ENCODE measurements at regions not wholly inside any gene's neighbourhood (a gene's known extent, or its start where the extent isn't known, plus 50 kb on each side); places are given as distances from the start of the nearest gene placed in this dataset.

DNA sequence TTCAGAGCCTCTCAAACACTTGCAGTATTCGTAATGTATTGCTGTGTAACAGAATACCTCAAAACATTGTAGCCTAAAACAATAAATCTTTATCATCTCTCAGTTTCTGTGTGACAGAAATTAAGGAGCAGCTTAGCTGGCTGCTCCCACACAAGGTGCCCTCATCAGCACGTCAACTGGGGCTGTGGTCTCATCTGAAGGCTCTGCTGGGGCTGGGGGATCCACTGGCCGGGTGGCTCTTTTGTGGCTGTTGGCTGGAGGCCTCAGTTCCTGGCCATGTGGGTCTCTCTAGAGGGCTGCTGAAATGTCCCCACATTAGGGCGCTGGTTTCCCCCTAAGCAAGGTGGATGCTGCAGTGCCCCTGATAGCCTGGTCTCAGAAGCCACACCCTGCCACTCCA, 113.4 kb upstream of the CIBAR2 start:
- no peak overlapping the region for H3K9ac ChIP-seq
- 98% methylated on average over 4 of the region's 4 CpGs for WGBS, 2 experiments (ENCODE audit: low coverage in 1 of 2, low lambda C conversion rate in 2 of 2, missing lambda C conversion rate in 2 of 2)
- no peaks in the 10 kb centered on the region for H3K27me3 ChIP-seq (replicated peaks; ENCODE audit: insufficient read depth)
- H2AFZ ChIP-seq, result no peak overlapping the region
- H3K27ac ChIP-seq, result no peak overlapping the region
- no peaks in the 10 kb centered on the region for H3K9me3 ChIP-seq (ENCODE audit: low read depth)
- H3K36me3 ChIP-seq (ENCODE audit: low read depth), result no peaks in the 10 kb centered on the region
- no peak for DNase-seq
- H3K4me2 ChIP-seq (ENCODE audit: unreplicated experiment), result no peak overlapping the region
- H3K4me1 ChIP-seq (ENCODE audit: insufficient read depth), result peaks cover 16% of the 10 kb centered on the region
- no peaks in the 10 kb centered on the region for H4K20me1 ChIP-seq (ENCODE audit: insufficient read depth)
- in situ Hi-C loops (cut with MboI), result no loop called here
- TF ChIP-seq EZH2phosphoT487 (IDR thresholded peaks at IDR 0.05; ENCODE audit: insufficient read depth, low read depth) (no peak), EZH2 (IDR thresholded peaks at IDR 0.05; ENCODE audit: insufficient read depth, poor library complexity, severe bottlenecking) (no peak)
- H3K79me2 ChIP-seq (ENCODE audit: insufficient read depth), result peaks cover 86% of the 10 kb centered on the region
- peaks cover 7% of the 10 kb centered on the region for H3F3A ChIP-seq (ENCODE audit: insufficient read depth)
- no peaks in the 10 kb centered on the region for H3K9me2 ChIP-seq (ENCODE audit: insufficient read depth)
- no peak overlapping the region for H3K4me3 ChIP-seq

DNA sequence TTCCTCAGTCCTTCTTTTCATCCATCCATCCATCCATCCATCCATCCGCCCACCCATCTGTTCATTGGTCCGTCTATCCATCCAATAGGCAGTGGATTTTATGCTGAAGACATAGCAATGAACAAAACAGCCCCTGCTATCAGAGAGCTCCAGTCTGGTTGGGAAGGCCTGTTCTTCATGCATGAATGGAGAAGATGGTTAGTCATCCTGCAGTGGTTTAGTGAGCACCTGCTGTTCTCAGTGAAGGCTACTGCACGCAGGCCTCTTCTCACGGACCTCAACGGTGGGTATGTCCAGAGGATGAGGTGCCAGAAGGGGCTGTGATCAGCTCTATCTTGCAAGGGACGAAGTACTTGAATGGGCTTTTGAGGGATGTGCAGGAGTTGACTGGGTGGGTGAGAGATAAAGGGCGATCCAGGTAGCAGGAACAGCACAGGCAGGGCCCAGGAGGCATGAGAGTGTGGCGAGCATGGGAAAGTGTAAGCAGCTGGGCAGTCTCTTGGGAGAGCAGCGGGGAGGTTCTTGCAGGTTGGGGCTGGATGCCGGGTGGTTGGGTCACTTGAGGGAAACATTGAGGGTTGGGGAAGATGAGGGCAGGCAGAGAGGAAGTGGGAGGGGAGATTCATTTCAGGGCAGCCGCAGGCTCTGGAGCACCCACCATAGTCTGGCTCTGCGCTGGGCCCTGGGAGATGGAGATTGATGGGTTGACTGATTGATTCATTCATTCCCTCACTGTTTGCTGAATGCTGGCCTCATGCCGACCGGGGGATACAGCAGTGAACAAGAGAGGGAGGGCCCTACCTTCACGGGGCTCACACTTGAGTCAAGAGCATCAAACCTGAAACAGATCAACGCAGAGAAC, 115.0 kb upstream of the CIBAR2 start:
- in situ Hi-C loops (cut with MboI), result no loop called here
- H3K27me3 ChIP-seq (replicated peaks; ENCODE audit: insufficient read depth), result no peaks in the 10 kb centered on the region
- no peak for TF ChIP-seq EZH2 (IDR thresholded peaks at IDR 0.05; ENCODE audit: insufficient read depth, poor library complexity, severe bottlenecking)
- no peak for TF ChIP-seq EZH2phosphoT487 (IDR thresholded peaks at IDR 0.05; ENCODE audit: insufficient read depth, low read depth)
- H3K36me3 ChIP-seq (ENCODE audit: low read depth), result no peaks in the 10 kb centered on the region
- H3K4me3 ChIP-seq, result no peak overlapping the region
- peak overlapping the region; percentile 80 for H3K27ac ChIP-seq
- no peaks in the 10 kb centered on the region for H4K20me1 ChIP-seq (ENCODE audit: insufficient read depth)
- H3K9me3 ChIP-seq (ENCODE audit: low read depth), result no peaks in the 10 kb centered on the region
- H3K9ac ChIP-seq, result peak overlapping the region; percentile 26
- H3K79me2 ChIP-seq (ENCODE audit: insufficient read depth), result peaks cover 87% of the 10 kb centered on the region
- H3K9me2 ChIP-seq (ENCODE audit: insufficient read depth), result no peaks in the 10 kb centered on the region
- 75% methylated on average over 16 of the region's 16 CpGs for WGBS, 2 experiments (ENCODE audit: low coverage in 1 of 2, low lambda C conversion rate in 2 of 2, missing lambda C conversion rate in 2 of 2)
- H3F3A ChIP-seq (ENCODE audit: insufficient read depth), result peaks cover 17% of the 10 kb centered on the region
- no peak for DNase-seq
- no peak overlapping the region for H2AFZ ChIP-seq
- peaks cover 26% of the 10 kb centered on the region for H3K4me1 ChIP-seq (ENCODE audit: insufficient read depth)
- peak overlapping the region; percentile 40 for H3K4me2 ChIP-seq (ENCODE audit: unreplicated experiment)

DNA sequence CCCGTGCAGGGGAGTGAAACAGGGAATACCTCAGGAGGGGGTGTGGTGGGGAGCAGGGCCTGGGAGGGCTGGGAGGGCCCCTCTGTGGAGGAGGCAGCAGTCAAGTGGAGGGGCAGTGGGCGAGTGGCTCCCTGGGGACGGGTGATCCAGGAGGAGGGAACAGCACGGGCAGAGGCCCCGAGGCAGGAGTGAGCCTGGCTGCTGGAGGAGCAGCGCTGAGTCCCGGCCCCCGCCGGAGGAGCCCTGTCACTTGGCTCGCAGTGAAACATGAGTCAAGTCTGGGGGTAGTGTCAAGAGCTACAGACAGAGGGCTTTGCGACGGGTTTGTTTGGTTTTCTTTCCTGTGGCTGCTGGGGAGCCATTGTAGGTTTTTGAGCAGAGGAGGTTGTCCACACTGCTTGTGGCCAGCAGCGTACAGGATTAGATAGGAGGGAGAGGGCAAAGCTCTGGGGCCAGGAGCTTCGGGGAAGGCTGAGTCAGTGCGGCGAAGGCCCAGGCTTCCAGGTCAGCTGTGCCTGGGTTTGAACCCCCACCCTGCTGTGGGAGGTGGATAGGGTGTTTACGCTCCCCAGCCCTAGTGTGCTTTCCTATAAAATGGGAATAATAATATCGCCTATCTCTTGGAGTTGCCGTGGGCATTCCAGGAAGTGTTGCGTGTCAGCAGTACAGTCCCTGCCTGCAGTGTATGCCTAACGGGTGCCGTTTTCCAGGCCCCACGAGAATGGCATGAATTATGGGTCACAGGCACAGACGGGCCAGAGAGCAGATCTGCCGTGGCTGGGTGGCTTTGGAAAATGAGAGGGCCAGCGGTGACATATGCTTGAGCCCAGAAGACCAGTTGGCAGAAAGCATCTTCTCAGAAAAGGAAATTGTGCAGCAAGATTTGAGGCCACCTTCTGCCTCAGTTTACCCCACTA, 115.9 kb upstream of the CIBAR2 start:
- TF ChIP-seq EZH2phosphoT487 (IDR thresholded peaks at IDR 0.05; ENCODE audit: insufficient read depth, low read depth) (no peak), EZH2 (IDR thresholded peaks at IDR 0.05; ENCODE audit: insufficient read depth, poor library complexity, severe bottlenecking) (no peak)

GRCh38 chr16:85228970-85229430, 116.7 kb upstream of the CIBAR2 start:
- Histone ChIP-seq H3K9me2 (ENCODE audit: insufficient read depth) (no peaks in the 10 kb centered on the region), H3K4me3 (no peak overlapping the region), H3K27ac (no peak overlapping the region), H3K4me2 (ENCODE audit: unreplicated experiment) (no peak overlapping the region), H4K20me1 (ENCODE audit: insufficient read depth) (no peaks in the 10 kb centered on the region), H3K9ac (no peak overlapping the region), H2AFZ (no peak overlapping the region), H3K9me3 (ENCODE audit: low read depth) (no peaks in the 10 kb centered on the region), H3K79me2 (ENCODE audit: insufficient read depth) (peaks cover 86% of the 10 kb centered on the region), H3K4me1 (ENCODE audit: insufficient read depth) (peaks cover 33% of the 10 kb centered on the region), H3K27me3 (replicated peaks; ENCODE audit: insufficient read depth) (no peaks in the 10 kb centered on the region), H3K36me3 (ENCODE audit: low read depth) (no peaks in the 10 kb centered on the region), H3F3A (ENCODE audit: insufficient read depth) (peaks cover 23% of the 10 kb centered on the region)
- TF ChIP-seq EZH2phosphoT487 (IDR thresholded peaks at IDR 0.05; ENCODE audit: insufficient read depth, low read depth) (no peak), EZH2 (IDR thresholded peaks at IDR 0.05; ENCODE audit: insufficient read depth, poor library complexity, severe bottlenecking) (no peak)
- in situ Hi-C loops (cut with MboI), result no loop called here
- WGBS, 2 experiments (ENCODE audit: low coverage in 1 of 2, low lambda C conversion rate in 2 of 2, missing lambda C conversion rate in 2 of 2), result 90% methylated on average over 8 to 23 of the region's 24 CpGs
- no peak for DNase-seq

More for the DNA sequence above, 115.9 kb upstream of the CIBAR2 start:
- Histone ChIP-seq H3K36me3 (ENCODE audit: low read depth) (no peaks in the 10 kb centered on the region), H3K4me1 (ENCODE audit: insufficient read depth) (peaks cover 33% of the 10 kb centered on the region), H3K9me2 (ENCODE audit: insufficient read depth) (no peaks in the 10 kb centered on the region), H3K27me3 (replicated peaks; ENCODE audit: insufficient read depth) (no peaks in the 10 kb centered on the region), H2AFZ (no peak overlapping the region), H4K20me1 (ENCODE audit: insufficient read depth) (no peaks in the 10 kb centered on the region), H3K4me3 (0 out of 2 replicates have a peak overlapping the region, but pooled peaks have one; percentile 33), H3K79me2 (ENCODE audit: insufficient read depth) (peaks cover 86% of the 10 kb centered on the region), H3F3A (ENCODE audit: insufficient read depth) (peaks cover 18% of the 10 kb centered on the region), H3K9me3 (ENCODE audit: low read depth) (no peaks in the 10 kb centered on the region), H3K4me2 (ENCODE audit: unreplicated experiment) (peak overlapping the region; percentile 41), H3K9ac (peak overlapping the region; percentile 72), H3K27ac (peak overlapping the region; percentile 80)
- 26 to 28% methylated on average over 26 of the region's 26 CpGs for WGBS, 2 experiments (ENCODE audit: low coverage in 1 of 2, low lambda C conversion rate in 2 of 2, missing lambda C conversion rate in 2 of 2)
- peak; percentile 93 for DNase-seq
- in situ Hi-C loops (cut with MboI), result no loop called here
